Loucy (cell line): ENCODE measurements at regions not wholly inside any gene's neighbourhood (a gene's known extent, or its start where the extent isn't known, plus 50 kb on each side); places are given as distances from the start of the nearest gene placed in this dataset.
"Not testable (repeated sequence)": the region's sequence is repeated elsewhere in the genome, so short reads cannot be mapped to it uniquely, and the experiment has no call there.

Experiments used
- CTCF ChIP-seq: fragments of 200-600 bp; sonication (generic); conservative IDR thresholded peaks from 2 replicates; pipeline ENCODE4 v1.5.1; 2014; ENCODE audit warnings: mild to moderate bottlenecking, antibody characterized with exemption, low read length
- EZH2phosphoT487 ChIP-seq: fragments of 200-600 bp; IDR thresholded peaks from 2 replicates; pipeline ENCODE4 v1.6.1; 2018; ENCODE audit warnings: antibody characterized with exemption, mild to moderate bottlenecking, moderate library complexity, borderline replicate concordance

- TF ChIP-seq CTCF, EZH2phosphoT487: not testable (repeated sequence)
Measured at GRCh38 chr16:65805704-65806103, 560.8 kb upstream of the CDH5 start.
